Vagina (tissue), 2 donors: ENCODE measurements at regions not wholly inside any gene's neighbourhood (a gene's known extent, or its start where the extent isn't known, plus 50 kb on each side); places are given as distances from the start of the nearest gene placed in this dataset.

Experiments
- DNase-seq, 2 donors: peaks; one replicate each; pipeline ENCODE4 v3.0.0-alpha.2; 2017; ENCODE audit errors: extremely low spot score in 2 of 2
- H3K27ac ChIP-seq: fragments of 200-600 bp; sonication (generic); one replicate; pipeline ENCODE4 v1.5.1; 2019
- H3K27me3 ChIP-seq: fragments of 200-600 bp; sonication (generic); one replicate; pipeline ENCODE4 v1.5.1; 2019
- H3K36me3 ChIP-seq, 2 donors: fragments of 200-600 bp; sonication (generic); one replicate each; pipeline ENCODE4 v1.5.1; 2017 to 2019
- H3K4me1 ChIP-seq: fragments of 200-600 bp; sonication (generic); one replicate; pipeline ENCODE4 v1.5.1; 2019
- H3K4me3 ChIP-seq, 2 donors: fragments of 200-600 bp; sonication (generic); 1 replicate in 1 of 2; 2 replicates in 1 of 2; pipeline ENCODE4 v1.5.1; 2016 to 2019
- H3K9me3 ChIP-seq: fragments of 200-600 bp; sonication (generic); one replicate; pipeline ENCODE4 v1.5.1; 2019
- CTCF ChIP-seq, 3 experiments: fragments of 450-650 bp in 2 of 3; fragments of 200-600 bp in 1 of 3; sonication (generic) in 1 of 3; IDR thresholded peaks; one replicate each; pipeline ENCODE4 v1.5.1; 2017 to 2019; ENCODE audit warnings: antibody characterized with exemption in 3 of 3, mild to moderate bottlenecking in 2 of 3, moderate library complexity in 2 of 3
- POLR2A ChIP-seq, 2 donors: fragments of 450-650 bp; IDR thresholded peaks; one replicate each; pipeline ENCODE4 v1.6.1; 2017; ENCODE audit warnings: antibody characterized with exemption in 2 of 2, mild to moderate bottlenecking in 2 of 2, moderate library complexity in 2 of 2
- POLR2AphosphoS5 ChIP-seq, 2 donors: sonication (generic); formaldehyde crosslinking; IDR thresholded peaks; one replicate each; pipeline ENCODE4 v1.9.0; 2017; ENCODE audit warnings: antibody characterized with exemption in 2 of 2, mild to moderate bottlenecking in 2 of 2, low read depth in 1 of 2; ENCODE audit not compliant: insufficient read depth in 1 of 2
- intact Hi-C: fragments of 100-400 bp; cut with DNase I; formaldehyde crosslinking; loops from one replicate; pipeline ENCODE4 v1.15.1; 2023

GRCh38 chr2:57758686-57759085, 287.9 kb upstream of the VRK2 start:
- Histone ChIP-seq H3K27me3 (no peaks in the 10 kb centered on the region), H3K9me3 (no peaks in the 10 kb centered on the region), H3K4me3 (no peak overlapping the region), H3K4me1 (peaks cover 13% of the 10 kb centered on the region), H3K36me3 (no peaks in the 10 kb centered on the region), H3K27ac (no peak overlapping the region)
- no peak for DNase-seq
- intact Hi-C loops = no loop called here
- TF ChIP-seq POLR2AphosphoS5 (IDR thresholded peaks at IDR 0.05; ENCODE audit: insufficient read depth in 1 of 2, low read depth in 1 of 2) (no peak), POLR2A (IDR thresholded peaks at IDR 0.05) (no peak), CTCF (IDR thresholded peaks at IDR 0.05) (no peak)

- Histone ChIP-seq H3K4me3 (no peak overlapping the region), H3K27ac (no peak overlapping the region), H3K36me3 (no peaks in the 10 kb centered on the region), H3K4me1 (peaks cover 13% of the 10 kb centered on the region), H3K27me3 (no peaks in the 10 kb centered on the region), H3K9me3 (no peaks in the 10 kb centered on the region)
- DNase-seq = no peak
- intact Hi-C loops = no loop called here
- TF ChIP-seq POLR2AphosphoS5 (IDR thresholded peaks at IDR 0.05; ENCODE audit: insufficient read depth in 1 of 2, low read depth in 1 of 2) (no peak), POLR2A (IDR thresholded peaks at IDR 0.05) (no peak), CTCF (IDR thresholded peaks at IDR 0.05) (no peak)
Measured at GRCh38 chr2:57759131-57759530, 287.5 kb upstream of the VRK2 start.

- DNase-seq = no peak
- Histone ChIP-seq H3K4me1 (peaks cover 13% of the 10 kb centered on the region), H3K9me3 (no peaks in the 10 kb centered on the region), H3K27ac (no peak overlapping the region), H3K36me3 (no peaks in the 10 kb centered on the region), H3K27me3 (no peaks in the 10 kb centered on the region), H3K4me3 (no peak overlapping the region)
- TF ChIP-seq CTCF (IDR thresholded peaks at IDR 0.05) (peak; percentile 47 to 95 (median 77)), POLR2AphosphoS5 (IDR thresholded peaks at IDR 0.05; ENCODE audit: insufficient read depth in 1 of 2, low read depth in 1 of 2) (no peak), POLR2A (IDR thresholded peaks at IDR 0.05) (no peak)
- intact Hi-C loops = no loop called here
Measured at GRCh38 chr2:57759822-57760300, 286.7 kb upstream of the VRK2 start.

- H3K36me3 ChIP-seq = no peaks in the 10 kb centered on the region
- H3K27ac ChIP-seq = no peak overlapping the region
- DNase-seq = no peak
- no peaks in the 10 kb centered on the region for H3K9me3 ChIP-seq
- peaks cover 13% of the 10 kb centered on the region for H3K4me1 ChIP-seq
- TF ChIP-seq POLR2A (IDR thresholded peaks at IDR 0.05) (no peak), POLR2AphosphoS5 (IDR thresholded peaks at IDR 0.05; ENCODE audit: insufficient read depth in 1 of 2, low read depth in 1 of 2) (no peak), CTCF (IDR thresholded peaks at IDR 0.05) (no peak)
- no peaks in the 10 kb centered on the region for H3K27me3 ChIP-seq
- no peak overlapping the region for H3K4me3 ChIP-seq
- intact Hi-C loops = no loop called here
Measured at GRCh38 chr2:57760381-57760801, 286.2 kb upstream of the VRK2 start.

- Histone ChIP-seq H3K36me3 (no peaks in the 10 kb centered on the region), H3K9me3 (no peaks in the 10 kb centered on the region), H3K27me3 (no peaks in the 10 kb centered on the region), H3K4me1 (no peaks in the 10 kb centered on the region), H3K27ac (no peak overlapping the region), H3K4me3 (no peak overlapping the region)
- TF ChIP-seq CTCF (IDR thresholded peaks at IDR 0.05) (no peak), POLR2AphosphoS5 (IDR thresholded peaks at IDR 0.05; ENCODE audit: insufficient read depth in 1 of 2, low read depth in 1 of 2) (no peak), POLR2A (IDR thresholded peaks at IDR 0.05) (no peak)
- DNase-seq = no peak
- intact Hi-C loops = no loop called here
Measured at GRCh38 chr2:57776916-57777315, 269.7 kb upstream of the VRK2 start.
